NCI-H1092 treated with DMSO at 0.1 percent for 48 hours (cell line): ENCODE measurements at regions not wholly inside any gene's neighbourhood (a gene's known extent, or its start where the extent isn't known, plus 50 kb on each side); places are given as distances from the start of the nearest gene placed in this dataset.

Experiments used
- DNase-seq: peaks from one replicate; lab custom pipeline; 2025; lab: John Stamatoyannopoulos, UW

DNA sequence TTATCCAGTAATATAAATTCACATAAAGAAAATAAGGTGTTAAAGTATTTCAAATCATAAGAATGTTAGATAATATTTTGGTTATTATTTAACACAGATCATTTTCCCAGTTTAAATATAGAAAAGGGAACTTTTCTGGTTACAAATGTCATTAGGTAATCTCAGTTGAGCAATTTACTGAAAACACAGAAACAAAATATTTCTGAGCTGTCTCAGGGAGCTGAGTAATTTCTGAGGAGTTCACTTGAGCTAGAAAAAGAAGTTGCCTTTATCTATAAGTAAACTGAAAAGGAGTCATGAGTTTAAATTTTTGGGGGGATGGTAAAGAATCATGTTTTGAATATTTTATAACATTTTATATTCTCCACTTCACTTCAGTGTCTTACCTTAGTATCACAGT lies 855.4 kb upstream of the ARPP21 start:
- no peak for DNase-seq

DNA sequence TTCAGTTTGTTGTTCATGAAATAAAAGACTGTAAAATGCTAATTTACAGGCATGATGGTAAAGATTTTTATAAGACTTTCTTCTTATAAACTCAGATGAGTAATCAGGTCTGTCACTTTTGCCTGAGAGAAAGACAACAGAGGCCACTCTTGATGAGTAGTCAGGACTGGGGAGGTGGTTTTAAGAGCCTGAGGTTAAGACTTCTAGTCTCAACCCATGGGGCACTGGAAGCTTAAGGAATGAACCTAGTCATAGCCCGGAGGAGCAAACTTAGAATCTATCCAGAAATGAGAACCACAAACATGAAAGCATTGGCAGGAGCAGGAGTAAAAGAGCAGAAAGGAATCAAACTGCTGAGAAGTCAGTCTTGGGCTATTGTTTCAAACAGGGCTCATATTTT lies 846.3 kb upstream of the ARPP21 start:
- no peak for DNase-seq

DNA sequence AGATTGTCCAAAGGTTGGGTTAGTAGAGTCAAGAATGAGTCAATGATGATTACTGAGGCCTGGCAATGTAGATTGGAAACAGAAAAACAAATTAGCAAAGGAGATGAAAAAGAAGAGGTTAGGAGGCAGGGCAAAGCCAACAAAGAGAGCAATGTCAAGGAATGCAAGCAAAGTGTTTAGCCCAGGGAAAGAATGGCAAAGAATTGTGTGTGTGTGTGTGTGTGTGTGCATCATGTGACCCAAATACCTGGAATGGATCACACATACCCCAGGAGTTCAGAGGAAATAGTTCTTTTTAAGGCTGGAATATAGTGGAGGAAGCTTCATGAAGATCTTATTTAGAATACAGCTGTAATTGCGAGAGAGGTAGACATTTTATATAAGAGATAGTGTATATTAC lies 831.7 kb upstream of the ARPP21 start:
- no peak for DNase-seq

DNA sequence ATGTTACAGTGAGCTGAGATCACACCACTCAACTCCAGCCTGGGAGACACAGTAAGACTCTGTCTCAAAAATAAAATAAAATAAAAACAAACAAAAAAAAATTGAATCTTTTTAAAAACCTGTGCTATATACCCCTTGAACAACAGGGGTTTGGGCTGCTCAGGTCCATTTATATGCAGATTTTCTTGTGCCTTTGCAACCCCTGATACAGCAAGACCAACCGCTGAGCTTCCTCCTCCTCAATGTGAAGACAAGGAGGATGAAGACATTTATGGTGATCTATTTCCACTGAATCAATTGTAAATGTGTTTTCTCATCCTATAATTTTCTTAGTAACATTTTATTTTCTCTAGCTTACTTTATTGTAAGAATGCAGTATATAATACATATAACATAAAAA lies 831.0 kb upstream of the ARPP21 start:
- no peak for DNase-seq

DNA sequence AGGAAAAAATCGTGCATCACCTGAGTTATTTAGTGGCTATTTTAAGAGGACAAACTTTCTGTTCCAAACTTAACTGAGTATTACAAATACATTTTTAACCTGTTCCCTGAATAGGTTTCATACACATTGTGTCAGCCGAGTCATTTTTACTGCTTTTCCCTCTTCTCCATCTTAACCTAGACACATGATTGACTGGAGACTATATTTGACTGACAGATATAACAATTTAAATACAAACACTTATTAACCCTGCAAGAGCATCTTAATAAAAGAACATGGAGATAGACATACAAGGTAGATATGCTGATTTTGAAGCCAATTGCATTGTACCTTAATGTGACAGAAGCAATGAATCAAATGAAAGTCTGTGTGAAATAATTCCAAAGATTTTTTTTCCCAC lies 810.5 kb upstream of the ARPP21 start:
- no peak for DNase-seq

DNA sequence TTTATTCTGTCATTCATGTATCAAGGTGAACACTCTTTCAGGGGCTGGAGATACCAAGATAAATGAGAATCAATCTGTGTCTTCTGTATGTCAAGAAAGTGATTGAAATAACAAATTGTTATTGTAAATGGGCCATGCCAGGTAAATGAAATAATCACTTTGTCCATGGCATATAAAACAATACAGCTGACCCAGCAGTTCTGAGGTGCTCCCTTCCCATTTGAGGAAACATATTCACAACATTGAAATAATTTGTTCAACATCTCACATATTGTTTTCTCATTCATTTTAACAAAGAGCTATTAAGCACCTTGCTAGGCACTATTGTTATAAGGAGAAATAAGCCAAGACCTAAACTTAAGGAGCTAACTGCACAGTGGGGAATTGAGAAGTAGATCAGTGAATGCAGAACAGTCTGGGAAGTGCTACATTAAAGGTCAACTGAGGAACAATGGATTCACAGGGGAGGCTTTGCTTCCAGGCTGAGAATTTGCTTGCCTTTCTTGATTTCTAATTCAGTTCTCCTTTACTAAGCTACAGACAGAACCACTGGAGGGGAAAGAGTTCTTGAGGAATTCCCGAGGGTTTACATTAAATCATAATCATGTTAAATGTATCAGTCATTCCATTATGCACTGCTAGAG lies 806.3 kb upstream of the ARPP21 start:
- DNase-seq, result no peak

DNA sequence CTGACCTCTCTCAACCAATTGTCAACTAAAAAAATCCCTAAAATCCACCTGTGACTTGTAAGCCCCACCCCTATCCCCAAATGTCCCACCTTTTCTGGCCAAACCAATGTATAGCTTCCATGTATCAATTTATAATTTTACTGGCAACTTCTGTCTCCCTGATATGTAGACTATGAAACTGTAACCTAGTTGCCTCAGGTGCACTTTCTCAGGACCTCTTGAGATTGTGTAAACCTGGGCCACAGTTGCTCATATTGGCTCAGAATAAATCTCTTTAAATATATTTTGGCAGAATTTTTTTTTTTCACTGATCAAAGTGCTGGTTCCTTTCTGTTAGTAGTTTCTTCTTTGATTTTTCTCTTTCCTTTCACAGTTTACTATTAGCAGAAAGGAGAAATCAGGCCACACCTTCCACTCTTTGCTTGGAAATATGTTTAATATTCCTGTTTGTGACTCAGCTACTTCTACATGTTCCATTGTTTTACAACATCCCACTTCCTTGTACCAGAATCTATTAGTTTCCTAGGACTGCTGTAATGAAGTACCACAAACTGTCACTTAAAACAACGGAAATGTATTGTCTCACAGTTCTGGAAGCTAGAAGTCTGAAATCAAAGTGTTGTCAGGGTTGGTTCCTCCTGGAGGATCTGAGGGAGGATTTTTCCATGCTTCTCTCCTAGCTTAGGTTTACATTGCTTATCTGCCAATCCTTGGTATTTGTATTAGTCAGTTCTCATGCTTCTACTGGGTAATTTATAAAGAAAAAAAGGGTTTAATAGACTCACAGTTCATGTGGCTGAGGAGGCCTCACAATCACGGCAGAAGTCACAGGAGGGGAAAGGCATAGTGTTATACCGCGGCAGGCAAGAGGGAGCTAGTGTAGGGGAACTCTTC lies 801.2 kb upstream of the ARPP21 start:
- DNase-seq, result no peak

DNA sequence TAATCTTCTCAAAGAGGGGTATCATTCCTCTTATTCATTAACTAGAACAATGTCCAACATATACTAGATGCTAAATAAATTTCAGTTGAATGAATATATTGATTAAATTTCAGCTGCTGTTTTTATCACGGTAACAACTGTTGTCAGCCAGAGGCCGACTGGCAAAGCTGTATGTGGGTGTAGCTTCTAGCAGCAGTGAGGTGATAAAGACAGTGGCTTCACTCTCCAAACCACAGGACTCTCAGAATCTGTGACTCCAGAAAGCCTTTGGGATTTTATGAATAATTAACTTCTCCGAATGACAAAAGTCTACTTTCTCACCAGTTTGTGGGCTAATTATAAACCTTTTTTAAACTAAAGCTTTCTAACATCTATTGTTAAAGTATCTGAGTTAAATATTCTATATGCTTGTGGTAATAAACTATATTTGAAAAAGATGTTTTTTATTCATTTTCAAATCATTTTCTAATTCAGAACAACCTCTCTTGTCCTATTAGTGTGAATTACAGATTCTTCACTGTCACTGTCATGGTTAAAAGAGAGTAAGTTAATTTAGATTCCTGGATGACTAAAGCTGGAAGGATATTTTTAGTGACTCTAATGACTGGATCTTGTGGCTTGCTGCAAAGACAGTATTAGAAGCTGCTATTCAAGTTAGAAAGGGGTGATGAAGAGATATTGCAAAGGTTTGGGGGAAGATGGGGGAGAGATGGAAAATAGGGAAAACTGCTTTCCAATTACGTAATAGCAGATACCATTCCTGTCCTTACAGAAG lies 796.4 kb upstream of the ARPP21 start:
- DNase-seq, result no peak

DNA sequence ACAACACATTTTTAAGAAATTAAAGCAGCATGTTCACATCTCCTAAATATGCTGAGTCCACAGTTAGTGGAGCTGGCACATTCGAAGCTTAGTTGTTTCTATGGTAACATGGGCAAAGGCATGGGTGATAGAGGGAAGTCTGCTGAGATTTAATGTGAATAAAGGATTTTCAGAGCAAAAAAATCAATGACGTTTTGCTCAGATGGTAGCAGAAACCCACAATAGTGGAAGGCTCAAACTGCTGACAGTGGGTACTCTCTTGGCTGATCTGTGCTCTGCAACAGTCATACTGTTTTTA lies 795.1 kb upstream of the ARPP21 start:
- DNase-seq, result no peak

DNA sequence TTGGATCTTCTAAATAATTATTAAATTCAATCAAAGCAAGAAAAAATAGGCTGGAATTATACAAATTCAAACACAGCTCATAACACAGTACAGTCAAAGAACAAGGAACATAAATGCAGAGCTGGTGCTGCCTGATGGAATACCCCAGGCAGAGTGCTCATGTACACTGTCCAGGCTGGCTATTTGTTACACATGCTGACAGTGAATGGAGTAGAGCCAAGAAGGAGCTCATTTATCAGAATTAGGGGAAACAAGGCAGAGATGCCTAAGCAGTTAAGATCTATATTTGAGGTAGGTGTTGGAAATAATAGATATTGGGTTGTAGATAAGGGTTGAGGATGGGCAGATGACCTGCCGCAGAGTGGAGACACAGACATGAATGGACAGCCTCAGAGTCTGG lies 788.2 kb upstream of the ARPP21 start:
- no peak for DNase-seq

DNA sequence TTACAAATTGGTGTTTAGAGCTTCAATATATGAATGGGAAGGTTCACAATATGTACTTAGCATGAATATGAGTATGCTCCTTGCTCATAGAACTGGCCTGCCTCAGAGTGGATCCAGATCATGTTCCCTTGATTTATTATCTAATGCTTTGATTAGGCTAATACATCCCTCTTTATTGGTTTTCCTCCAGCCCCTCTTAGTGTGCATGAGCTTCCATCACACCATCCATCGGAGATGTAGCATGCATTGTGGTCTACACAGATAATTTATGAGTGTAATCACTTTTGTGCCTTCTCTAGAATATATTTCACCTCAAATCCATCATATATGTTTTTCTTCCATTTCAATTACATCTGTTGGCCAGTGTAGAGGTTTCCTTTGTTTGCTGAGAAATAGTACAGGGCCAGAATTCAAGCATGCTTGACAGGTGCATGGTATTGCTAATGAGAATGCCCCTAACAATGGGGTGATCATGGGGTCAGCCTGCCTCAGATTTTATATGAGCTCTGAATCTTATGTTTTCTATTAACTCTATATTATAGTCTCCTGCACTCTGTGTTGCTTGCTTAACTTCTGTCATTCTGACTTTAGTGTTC lies 786.4 kb upstream of the ARPP21 start:
- no peak for DNase-seq

DNA sequence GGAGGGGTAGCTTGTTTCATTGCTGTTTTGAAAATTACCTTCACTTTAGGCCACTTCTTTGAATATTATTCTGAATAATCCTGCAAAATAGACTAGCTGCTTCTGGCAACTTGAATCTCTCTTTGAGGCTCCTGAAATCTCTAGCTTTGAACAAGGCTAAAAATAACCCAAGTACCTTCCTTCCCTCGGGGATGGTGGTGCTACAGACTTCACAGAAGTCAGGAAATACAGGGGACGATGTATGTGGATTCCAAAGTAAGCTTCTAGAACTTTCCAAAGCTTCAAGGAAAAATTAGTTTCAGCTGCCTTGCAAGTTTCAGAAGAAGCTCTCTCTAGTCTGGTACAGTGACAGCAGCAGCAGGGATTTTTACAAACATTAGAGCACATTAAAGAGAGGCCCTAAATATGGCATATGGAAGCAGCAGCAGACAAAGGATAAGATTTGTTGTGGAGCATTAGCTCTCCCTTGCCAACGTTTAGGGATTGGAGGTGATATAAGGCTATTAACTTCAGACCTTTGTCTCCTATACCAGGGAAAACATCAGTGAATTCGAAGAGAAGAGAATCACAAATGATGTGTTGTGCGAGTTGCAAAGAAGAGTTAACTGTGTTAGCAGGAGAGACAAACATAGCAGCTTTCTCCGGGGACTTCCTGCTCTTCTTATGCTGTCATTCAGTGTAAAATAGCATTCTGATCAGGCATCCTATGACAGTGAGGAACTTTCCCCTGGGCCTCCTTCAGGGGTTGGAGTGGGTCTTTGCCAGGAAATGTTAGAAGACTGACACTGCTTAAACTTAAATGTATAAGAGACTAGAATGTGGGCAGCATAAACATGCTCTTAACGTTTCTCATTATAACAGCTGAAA lies 783.0 kb upstream of the ARPP21 start:
- DNase-seq, result no peak

DNA sequence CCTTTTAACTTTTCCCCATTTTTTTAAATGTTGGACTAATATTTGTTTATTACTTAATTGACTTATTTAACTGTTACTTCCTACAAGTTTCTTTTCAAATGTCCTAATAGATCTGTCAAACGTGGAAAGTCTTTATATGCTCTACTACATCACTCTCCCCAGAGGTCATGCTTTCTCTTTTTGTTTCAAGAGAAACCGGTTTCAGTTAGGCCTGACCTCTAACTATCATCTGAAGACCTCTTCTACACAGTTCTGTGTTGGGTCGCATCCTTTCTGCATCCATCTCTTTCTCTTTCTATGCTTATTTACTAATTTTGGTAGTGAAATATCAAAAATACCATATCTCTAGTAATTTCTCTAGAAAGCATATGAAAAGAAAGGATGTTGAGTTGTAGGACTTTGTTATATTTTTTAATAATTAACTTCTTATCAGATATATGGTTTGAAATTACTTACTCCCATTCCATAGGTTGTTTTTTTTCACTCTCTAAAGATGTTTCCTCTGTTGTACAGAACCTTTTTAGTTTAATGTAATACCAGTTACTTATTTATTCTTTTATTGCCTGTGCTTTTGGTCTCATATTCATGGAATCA lies 781.2 kb upstream of the ARPP21 start:
- no peak for DNase-seq

DNA sequence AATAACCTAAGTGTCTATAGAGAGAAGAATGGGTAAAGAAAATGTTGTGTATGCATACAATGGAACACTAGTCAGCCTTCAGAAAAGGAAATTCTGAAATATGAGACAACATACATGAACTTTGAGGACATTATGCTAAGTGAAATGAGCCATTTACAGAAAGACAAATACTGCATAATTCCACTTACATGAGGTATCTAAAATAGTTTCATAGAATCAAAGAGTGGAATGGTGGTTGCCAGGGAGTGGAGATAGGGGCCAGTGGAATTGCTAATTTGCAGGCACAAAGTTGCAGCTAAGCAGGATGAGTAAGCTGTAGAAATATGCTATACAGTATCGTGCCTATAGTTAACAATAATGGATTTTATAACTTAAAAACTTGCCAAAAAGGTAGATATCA lies 779.6 kb upstream of the ARPP21 start:
- DNase-seq, result no peak

DNA sequence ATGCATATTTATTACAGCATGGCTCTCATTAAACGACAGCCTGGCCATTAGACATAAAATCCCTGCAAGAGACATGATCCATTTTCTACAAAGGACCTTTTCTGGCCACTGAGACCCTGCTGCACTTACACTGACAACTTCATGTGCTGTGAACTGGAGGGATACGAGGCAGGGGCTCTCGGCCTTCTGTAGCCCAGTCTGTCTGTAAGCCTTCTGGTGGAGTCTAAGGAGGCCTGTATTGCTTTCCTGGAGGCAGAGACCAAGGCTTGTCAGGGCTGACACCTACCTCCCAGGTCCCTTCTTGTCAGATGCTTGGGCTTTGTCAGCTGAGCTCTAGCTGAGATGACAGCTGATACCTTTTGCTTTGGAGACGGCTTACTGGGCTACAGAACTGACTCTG lies 776.9 kb upstream of the ARPP21 start:
- DNase-seq, result no peak

DNA sequence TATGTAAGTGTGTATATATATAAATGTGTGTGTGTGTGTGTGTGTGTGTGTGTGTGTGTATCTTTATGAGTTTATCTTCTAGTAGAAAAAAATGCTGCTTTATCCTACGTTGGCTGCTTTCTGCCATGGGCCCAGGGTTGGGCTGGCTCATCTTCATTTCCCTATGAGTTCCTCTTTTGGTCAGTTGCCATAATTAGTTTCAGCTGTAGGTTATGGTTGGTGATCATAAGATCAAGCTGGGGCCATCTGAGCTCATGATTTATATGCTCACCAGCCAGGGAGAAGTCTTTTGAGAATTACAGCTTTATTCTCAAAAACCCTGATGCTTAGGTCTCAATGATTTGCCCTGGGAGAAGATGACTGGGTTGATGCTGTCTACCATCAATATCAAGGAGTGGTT lies 775.8 kb upstream of the ARPP21 start:
- DNase-seq, result no peak

DNA sequence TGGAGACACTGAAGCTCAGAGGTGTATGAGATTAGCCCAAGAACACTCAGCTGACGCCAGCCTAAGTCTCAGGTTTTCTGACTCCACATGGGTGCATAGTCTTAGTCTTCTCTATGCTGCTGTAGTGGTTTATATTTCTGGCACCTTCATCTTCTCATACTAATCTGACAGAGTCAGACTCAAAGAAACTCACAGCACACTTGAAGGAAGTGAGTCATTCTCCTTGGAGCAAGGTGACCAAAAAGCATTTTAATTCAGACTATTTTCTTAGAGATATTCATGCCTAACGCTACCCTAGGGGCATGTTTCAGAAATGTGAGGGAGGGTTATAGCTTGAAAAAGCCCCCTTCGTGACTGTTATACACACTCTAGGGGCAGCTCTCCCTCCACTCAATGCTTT lies 775.3 kb upstream of the ARPP21 start:
- no peak for DNase-seq

DNA sequence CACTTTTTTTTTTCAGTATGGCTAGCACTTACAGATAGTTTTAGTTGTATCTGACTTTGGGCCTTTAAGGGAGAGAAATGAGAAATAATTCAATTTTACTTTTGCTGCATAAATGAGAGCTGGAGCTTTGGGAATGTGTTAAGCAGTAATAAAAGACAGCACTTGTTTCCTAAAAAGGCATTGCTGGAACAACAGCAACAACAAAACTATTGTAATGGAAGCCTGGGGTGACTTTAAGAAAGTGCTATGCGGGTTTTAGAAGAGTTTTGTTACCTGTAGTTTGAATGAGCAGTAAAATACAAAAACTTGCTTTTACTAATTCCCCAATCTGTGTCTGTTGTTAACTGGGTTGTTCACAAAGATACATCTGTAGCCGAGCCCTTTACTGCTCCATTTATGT lies 774.0 kb upstream of the ARPP21 start:
- DNase-seq, result no peak

DNA sequence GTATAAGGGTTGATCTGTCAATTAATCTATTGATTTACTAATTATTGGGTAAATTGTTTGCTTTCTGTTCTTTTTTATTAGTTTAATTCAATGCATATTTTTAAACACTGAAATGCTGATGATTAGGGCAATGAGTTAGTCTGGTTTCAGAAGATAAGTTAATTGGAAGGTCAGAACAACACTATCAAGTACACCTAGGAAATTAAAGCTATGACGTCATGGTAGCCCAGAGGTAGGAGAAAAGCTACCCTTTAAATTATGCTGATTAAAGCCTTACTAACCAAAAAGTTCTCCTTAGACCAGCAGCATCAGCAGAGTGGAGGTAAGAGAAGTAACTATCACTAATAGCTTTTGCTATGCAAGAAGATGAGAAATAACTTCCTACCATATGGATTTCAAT lies 770.4 kb upstream of the ARPP21 start:
- no peak for DNase-seq

DNA sequence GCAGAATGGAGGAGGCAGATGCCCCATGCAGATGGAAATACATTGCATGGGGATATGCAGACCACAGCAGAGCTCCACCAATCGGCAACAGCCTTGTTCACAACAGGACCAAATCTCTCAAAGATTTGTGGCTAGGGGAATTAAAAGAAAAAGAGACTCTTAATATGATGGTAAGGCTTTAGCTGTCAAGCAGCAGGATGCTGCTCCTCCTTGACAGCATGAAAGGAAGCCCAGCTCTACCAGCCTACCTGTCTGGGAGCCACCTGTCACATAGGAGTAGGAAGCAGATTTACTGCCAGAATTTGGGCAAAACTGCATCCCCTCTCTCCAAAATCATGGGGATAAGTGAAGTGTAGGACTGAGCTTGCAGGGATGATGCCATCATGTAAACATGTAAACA lies 769.6 kb upstream of the ARPP21 start:
- DNase-seq, result no peak

DNA sequence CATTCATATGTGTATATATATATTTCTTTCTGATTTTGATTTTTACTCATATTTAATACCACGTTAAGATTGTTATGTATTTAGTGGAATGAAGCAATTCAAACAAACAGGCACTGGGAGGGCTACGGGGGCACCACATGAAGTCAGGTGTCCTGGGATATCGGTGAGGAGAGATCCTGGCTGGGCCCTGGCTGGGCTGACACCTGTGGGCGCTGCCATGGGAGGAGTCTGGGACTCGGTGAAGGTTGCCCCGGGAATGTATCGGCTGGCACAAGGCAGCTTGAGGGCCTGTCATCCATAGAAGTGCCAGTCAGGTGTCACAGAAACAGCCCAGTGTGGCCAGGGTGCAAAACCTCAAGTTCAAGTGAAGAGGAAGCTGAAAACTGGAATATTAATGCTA lies 766.9 kb upstream of the ARPP21 start:
- no peak for DNase-seq
